ENCODE measurements at regions not wholly inside any gene's neighbourhood (a gene's known extent, or its start where the extent isn't known, plus 50 kb on each side); places are given as distances from the start of the nearest gene placed in this dataset.

DNA sequence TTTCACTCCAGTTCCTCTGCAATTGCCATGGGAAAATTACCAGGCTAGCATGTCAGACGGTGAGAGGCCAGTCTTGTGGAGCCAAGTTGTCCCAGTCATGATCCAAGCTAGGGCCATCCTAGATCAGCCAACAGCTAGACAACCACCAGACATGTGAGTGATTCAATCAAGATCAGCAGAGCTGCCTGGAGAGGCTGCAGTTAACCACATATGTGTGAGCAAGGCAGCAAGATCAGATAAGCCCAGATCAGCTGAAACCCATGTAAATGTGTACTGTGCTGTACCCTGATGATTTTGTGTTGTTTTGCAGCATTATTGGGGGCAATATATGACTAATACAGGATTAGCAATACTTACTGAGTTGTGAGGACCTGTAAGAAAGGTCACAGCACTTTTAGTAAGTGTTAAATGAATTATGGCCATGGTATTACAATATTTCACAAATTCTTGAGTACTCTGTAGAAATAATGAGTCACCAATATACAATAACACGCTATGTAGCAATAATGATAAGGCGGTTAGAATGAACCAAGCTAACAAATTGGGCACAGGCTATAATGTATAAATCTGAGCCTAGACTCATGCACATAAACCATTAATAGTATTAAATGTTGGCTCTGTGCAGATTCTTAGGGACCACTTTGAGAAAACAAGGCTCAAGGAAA lies 91.4 kb downstream of the SUDS3 start:
- TF ChIP-seq CTCF (conservative IDR thresholded peaks at IDR 0.05; ENCODE audit: control insufficient read depth, insufficient read depth, low read depth, low read length), result no peak
- DNase-seq (ENCODE audit: low read depth), result no peak

GRCh38 chr12:118472940-118473339 lies 96.6 kb downstream of the SUDS3 start:
- TF ChIP-seq CTCF (conservative IDR thresholded peaks at IDR 0.05; ENCODE audit: control insufficient read depth, insufficient read depth, low read depth, low read length), result no peak
- no peak for DNase-seq (ENCODE audit: low read depth)
- H3K4me3 ChIP-seq (ENCODE audit: control insufficient read depth, low read depth, low read length), result no peak overlapping the region

More for the DNA sequence above, 91.4 kb downstream of the SUDS3 start:
- no peak overlapping the region for H3K4me3 ChIP-seq (ENCODE audit: control insufficient read depth, low read depth, low read length)

GRCh38 chr12:118480235-118480634 lies 103.9 kb downstream of the SUDS3 start:
- DNase-seq (ENCODE audit: low read depth), result no peak
- H3K4me3 ChIP-seq (ENCODE audit: control insufficient read depth, low read depth, low read length), result no peak overlapping the region
- no peak for TF ChIP-seq CTCF (conservative IDR thresholded peaks at IDR 0.05; ENCODE audit: control insufficient read depth, insufficient read depth, low read depth, low read length)

DNA sequence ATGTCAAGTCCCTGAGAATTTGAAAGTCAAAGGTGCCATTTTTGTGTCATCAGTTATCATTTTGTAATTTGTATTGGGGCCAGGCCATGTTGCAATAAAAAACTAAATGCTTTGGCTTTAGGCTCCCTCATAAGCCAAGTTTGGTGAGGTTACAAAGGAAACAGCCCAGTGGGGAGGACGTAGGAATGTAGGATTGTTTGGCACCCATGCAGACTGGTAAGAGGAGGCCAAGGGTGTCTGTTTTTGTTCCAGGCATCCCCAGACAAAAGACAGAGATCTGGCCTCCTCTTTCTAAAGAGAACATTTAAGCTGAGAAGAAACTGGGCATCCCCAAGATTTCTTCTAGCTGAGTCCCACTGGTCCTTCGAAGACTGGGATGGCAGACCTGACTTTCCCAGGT lies 111.7 kb downstream of the SUDS3 start:
- DNase-seq (ENCODE audit: low read depth), result no peak
- H3K4me3 ChIP-seq (ENCODE audit: control insufficient read depth, low read depth, low read length), result no peak overlapping the region
- TF ChIP-seq CTCF (conservative IDR thresholded peaks at IDR 0.05; ENCODE audit: control insufficient read depth, insufficient read depth, low read depth, low read length), result no peak

DNA sequence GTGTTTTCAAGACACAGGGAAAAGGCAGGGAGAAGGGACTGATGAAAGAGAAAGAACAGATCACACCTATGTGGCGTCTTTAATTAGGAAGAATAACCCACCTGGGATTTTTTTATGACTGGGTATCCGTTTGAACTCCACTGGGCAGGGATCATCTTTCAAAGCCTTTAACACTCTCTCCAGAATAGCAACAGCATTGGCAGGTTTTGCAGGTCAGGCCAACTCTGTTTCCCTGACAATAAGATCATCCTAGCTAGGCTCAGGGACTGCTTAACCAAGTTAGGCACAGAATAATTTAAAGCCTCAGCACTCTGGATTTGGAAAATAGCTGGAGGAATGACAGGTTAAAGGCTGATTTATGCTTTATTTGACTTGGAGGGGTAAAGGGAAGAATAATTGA lies 117.6 kb downstream of the SUDS3 start:
- no peak overlapping the region for H3K4me3 ChIP-seq (ENCODE audit: control insufficient read depth, low read depth, low read length)
- TF ChIP-seq CTCF (conservative IDR thresholded peaks at IDR 0.05; ENCODE audit: control insufficient read depth, insufficient read depth, low read depth, low read length), result no peak
- no peak for DNase-seq (ENCODE audit: low read depth)

GRCh38 chr12:118494776-118495175 lies 118.4 kb downstream of the SUDS3 start:
- H3K4me3 ChIP-seq (ENCODE audit: control insufficient read depth, low read depth, low read length), result no peak overlapping the region
- no peak for TF ChIP-seq CTCF (conservative IDR thresholded peaks at IDR 0.05; ENCODE audit: control insufficient read depth, insufficient read depth, low read depth, low read length)
- no peak for DNase-seq (ENCODE audit: low read depth)

GRCh38 chr12:118495296-118495695 lies 118.9 kb downstream of the SUDS3 start:
- DNase-seq (ENCODE audit: low read depth), result no peak
- no peak overlapping the region for H3K4me3 ChIP-seq (ENCODE audit: control insufficient read depth, low read depth, low read length)
- TF ChIP-seq CTCF (conservative IDR thresholded peaks at IDR 0.05; ENCODE audit: control insufficient read depth, insufficient read depth, low read depth, low read length), result no peak
